Tongue (tissue), 1 donor: ENCODE measurements at regions not wholly inside any gene's neighbourhood (a gene's known extent, or its start where the extent isn't known, plus 50 kb on each side); places are given as distances from the start of the nearest gene placed in this dataset.

Source experiments
- DNase-seq: peaks from one replicate; pipeline ENCODE4 v3.0.0-alpha.2; 2015

DNA sequence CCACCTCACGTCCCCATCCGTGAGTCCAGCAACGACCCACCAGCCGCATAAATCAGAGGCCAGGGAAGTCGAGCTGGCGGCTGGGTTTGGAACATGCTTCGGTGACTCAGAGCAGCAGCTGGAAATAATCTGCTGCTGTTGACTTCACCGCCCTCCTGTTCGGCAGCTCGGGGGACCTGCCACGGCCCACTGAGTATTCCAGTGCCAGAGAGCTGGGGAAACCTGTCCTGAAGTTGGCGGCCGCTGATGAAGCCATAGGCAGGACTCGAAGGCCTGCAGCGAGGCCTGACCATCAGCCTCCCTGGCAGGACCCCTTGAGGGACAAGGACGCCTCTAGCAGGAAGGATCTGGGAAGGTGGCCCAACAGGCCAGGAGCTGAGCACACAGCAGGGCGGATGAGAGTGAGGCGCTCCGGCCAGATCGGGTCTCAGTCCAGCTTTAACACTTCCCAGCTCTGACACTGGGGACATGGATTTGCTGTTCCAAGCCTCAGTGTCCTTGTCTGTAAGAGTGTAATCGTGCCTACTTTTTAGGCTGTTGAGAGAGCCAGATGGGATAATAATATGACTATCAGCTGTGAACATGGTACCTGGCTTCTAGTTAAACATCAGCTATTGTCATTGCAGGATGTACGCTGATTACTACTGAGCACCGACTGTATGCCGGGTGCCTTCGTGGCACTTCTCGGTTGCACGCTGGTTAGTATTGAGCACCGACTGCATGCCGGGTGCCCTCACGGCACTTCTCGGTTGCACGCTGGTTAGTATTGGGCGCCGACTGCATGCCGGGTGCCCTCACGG is 50.4 kb upstream of the CIBAR2 start:
- DNase-seq: peak; percentile 90

DNA sequence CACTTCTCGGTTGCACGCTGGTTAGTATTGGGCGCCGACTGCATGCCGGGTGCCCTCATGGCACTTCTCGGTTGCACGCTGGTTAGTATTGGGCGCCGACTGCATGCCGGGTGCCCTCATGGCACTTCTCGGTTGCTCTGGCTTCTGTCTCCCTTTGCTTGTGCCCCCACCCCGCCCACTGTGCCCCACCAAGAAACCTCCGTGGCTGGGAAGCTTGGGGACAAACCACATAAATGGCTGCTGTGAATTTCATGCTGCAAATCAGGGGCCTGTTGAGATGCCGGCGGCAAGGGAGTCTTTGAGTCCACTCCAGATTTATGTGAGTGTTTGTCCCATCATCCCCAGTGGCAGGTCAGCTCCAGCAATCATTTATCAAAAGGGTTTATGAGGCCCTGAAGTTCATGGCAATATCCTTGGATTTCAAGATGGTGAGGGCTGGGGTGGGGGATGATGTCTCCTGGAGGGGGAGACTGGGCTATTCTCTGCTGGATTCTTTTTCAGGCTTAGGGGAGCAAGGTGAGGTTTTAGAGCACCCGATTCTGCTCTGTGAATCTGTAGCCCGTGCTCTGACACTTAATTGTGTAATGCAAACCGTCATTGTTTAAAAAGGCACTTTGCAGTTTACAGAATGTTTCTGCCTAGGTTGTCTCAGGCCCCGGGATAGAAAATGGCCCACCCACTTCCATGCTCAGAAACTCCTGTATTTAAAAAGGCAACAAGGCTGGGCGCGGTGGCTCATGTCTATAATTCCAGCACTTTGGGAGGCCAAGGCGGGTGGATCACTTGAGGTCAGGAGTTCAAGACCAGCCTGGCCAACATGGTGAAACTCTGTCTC is 51.2 kb upstream of the CIBAR2 start:
- no peak for DNase-seq

DNA sequence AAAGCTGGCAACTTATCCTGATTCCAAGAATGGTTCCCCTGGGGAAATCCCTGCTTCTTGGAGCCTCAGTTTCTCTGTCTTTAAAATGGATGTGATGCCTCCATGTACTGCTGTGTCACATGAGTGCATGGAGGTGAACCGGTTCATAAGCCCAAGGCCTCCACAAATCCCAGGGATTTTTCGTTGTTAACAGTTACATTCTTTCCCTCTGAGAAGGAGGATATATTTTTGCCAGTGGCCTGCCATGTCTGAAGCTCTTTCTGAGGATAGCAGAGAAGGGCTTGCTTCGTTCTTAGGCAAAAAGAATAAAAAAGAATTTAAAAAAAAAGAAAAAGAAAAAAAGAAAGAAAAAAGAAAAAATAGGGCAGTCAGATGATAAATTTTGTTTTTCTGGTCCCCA is 52.2 kb upstream of the CIBAR2 start:
- no peak for DNase-seq

DNA sequence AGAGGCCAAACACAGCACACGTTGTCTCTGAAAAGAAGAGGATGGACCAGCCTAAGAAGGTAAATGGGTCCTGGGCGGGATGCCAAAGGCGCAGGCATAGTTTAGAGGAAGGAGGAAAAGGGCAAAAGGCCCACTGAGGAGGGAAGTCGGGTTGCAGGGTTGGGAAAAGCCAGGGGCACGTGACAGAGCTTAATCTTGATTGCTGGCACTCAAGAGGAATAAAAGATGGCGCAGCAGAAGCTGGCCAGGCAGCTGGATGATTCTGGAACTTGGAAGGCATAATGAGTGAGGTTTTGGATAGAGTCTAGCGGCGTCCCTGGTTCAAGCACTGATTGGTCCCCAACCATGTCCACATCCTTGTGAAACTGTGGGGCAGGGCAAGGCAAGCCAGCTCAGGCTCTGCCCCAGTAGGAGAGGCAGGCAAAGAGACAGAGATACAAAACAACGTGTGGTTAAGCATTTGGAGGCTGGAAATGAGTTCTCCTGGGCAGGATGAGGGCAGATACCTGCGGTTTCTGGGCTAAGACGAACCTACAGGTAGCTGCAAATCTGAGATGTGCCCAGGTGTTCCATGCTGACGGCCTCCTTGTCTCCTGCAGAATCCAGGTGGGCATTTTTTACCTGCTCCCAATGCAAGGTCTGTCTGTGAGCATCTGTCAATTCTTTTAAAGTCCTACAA is 52.7 kb upstream of the CIBAR2 start:
- DNase-seq: peak; percentile 69

DNA sequence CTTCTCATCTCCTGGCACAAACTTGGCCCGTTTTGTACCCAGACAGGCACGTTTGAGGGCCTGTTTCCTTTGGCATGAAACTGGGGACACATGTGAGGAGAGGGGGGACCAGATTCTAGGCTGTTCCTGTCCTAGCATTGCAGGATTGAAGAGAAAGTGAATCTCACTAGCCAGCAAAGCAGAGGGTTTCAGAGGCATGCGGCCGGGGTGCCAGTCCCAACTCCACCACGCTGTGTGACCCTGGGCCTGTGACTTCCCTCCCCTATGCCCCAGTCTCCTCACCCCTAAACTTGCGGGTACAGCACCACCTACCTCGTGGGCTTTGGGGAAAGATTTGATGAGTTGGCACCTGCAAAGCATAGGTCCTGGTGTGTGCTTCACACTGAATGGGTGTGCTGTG is 53.5 kb upstream of the CIBAR2 start:
- DNase-seq: no peak

DNA sequence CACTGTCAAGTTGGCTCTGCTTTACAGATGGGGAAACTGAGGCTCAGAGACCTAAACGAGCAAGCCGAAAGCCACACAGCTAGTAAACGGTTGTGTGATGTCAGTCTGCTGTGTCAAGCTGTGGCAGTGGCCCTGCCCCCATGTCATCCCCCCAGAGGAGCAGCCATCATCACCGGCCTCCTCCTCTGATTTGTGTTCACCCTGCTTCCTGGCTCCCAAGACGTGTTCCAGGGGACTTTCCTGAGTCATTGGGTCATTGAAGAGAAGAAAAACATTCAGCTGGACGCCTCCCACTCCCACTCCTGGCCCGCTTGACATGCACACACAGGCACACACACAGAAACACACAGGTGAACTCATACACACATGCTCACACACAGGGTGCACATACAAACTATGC is 54.0 kb upstream of the CIBAR2 start:
- no peak for DNase-seq

DNA sequence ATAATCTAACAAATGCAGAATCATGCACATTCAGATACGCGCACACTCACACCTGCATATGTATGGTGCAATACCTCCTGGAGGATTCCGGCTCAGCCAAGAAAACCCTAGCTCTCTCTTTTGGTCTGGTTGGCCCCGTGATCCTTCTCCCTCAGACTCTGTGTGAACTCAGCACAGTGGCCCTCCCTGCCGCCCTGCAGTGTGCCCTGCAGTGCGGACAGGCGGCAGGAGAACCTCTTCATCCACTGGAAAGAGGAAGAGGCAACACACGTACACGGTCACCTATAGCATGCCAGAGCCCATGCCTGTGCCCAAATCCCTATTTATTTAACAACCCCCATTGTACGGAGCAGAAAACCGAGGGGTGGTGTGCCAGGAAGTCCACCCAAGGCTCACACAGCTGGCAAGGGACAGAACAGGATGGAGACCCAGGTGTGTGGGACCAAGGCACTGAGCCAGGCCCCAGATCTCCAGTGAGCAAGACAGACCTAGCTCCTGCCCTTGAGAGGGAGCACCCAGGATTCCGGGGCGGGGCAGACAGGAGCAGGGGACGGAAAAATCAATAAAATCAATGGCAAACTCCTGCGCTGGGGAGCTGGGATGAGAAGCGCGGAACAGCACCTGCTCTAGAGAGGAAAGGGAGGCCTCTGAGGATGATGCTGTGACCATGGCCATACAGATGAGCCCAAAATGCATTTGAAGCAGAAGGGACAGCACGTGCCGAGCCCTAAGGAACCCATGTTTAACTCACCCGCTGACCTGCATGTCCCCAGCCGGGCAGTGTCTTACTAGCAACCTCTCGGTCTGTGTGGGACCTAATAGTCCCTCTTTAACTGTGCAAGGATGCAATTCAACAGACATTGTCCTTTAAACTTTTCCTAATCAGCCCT is 54.7 kb upstream of the CIBAR2 start:
- DNase-seq: no peak

DNA sequence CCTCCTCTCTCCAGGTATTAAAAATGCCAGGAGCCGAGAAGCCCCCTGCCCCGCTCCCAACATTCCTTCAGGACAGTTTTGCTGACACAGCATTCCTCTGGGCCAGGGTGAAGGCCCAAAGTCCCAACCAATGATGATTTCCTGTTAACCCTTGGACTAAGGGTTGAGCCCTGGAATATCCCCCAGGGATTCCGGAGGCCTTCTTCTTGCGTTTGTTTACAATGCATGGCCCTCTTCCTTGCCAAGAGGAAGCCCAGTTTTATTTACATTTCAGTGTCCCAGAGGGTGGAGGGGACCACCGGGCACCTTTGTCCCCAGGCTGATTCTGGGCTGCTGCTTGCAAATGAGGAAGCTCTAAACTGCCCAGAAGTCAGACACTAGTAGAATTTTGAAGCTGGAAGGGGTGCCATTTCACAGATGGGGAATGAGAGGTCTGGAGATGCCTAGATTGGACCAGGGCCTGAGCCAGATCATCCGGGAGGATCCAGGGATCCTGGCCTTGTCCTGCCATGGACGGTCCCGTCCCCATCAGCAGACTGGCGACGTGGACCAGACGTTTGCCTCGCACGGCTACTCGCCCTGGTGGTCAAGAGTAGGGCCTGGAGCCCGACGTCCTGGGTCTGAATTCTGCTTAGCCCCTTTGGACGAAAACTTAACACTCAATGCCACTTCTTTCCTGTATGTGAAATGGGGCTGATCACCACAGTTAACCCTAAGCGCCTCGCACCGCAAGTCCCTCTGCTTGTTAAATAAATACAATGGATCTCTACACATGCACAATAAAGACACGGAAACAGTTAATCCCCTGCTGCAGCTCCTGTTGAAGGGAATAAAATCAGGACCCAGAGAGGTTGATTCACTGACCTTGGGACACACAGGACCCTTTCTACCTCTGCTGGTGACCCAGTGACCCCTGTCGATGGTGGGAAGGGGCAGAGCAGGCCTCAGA is 55.6 kb upstream of the CIBAR2 start:
- no peak for DNase-seq

DNA sequence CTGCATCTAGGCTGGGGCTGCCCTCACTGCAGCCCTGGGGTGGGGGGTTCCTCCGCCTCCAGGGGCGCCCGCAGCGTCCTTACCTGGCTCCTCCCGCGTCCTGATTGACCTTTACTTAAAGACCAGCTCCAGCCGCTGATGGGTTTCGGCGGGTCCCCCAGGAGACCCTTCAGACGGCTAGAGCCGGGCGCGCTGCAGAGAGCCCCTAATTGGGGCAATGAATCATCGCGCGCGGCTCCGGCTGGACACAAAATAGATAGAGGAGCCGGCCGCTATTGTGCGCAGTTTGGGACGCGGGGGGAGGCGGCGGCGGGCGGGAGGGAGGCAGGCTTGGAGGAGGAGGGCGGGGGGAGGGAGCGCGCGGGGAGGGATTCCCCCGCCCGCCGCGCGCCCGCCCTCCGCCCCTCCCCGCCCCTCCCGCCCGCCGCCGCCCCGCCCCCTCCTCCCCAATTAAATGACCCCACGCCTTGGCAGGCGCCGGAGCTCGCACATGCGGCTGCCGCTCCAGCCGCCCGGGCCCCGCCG is 56.5 kb upstream of the CIBAR2 start:
- DNase-seq: peak; percentile 81

DNA sequence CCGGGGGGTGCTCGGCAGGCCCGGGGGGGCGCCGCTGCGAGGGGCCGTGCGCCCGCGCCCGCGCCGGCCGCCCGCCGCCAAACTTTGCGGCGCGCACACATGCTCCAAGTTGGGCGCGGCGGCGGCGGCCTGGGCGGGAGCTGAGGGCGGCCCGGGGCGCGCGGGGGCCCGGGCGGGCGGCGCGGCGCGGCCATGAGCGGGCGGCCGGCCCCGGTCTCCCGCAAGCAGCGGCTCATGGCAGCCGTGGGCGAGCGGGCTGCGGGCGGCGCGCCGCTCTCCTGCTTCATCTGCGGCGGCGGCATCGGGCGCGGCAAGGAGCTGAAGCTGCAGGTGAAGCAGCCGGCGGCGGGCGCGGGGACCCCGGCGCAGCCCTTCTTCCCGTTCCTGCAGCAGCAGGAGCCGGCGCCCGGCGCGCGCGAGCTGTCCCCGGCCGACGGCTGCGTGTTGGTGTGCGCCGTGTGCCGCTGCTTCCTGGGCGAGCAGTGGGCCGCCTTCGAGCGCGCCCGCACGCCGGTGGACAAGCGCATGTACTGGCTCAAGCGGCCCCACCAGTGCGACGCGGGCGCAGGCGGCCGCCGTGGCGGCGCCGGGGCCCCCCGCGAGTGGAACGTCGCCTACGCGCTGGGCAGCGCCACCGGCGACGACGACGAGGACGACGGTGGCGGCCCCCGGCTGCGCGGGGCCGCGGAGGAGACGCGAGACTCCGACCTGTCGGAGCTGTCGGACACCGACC is 57.2 kb upstream of the CIBAR2 start:
- DNase-seq: no peak

DNA sequence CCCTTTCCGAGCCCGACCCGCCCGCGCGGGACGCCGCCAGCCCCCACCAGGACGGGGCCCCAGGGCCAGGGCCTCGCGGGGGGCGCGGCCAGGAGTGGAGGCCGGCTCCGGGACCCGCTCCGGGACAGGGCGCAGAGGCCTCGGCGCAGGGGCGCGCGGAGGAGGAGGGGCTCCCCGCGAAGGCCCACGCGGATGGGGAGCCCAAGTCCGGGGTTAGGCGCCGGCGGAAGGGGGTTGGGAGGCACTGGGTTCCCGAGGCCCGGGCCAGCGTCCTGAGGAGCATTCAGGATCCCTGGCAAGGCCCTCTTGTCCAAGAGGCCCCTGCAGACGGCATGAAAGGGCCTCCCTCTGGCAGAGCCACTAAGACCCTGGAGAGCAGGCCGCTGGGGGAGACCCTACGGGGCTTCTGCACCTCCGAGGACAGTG is 57.8 kb upstream of the CIBAR2 start:
- no peak for DNase-seq

DNA sequence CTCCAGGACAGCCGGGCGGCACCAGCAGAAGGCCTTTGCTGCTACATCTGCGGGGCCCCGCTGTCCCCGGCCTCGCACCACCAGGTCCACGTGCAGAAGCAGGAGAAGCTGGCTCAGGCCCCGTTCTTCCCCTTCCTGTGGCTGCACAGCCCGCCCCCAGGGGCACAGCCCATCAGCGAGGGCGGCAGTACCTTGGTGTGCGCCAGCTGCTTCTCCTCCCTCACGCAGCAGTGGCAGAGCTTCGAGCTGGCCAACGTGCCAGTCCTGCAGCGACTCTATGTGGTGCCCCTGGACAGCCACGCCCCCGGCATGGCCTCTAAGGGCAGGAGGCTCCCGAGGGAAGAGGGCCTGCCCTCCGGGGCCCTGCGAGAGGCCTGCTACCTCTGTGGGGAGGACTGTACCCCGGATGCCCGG is 58.3 kb upstream of the CIBAR2 start:
- DNase-seq: peak; percentile 70

DNA sequence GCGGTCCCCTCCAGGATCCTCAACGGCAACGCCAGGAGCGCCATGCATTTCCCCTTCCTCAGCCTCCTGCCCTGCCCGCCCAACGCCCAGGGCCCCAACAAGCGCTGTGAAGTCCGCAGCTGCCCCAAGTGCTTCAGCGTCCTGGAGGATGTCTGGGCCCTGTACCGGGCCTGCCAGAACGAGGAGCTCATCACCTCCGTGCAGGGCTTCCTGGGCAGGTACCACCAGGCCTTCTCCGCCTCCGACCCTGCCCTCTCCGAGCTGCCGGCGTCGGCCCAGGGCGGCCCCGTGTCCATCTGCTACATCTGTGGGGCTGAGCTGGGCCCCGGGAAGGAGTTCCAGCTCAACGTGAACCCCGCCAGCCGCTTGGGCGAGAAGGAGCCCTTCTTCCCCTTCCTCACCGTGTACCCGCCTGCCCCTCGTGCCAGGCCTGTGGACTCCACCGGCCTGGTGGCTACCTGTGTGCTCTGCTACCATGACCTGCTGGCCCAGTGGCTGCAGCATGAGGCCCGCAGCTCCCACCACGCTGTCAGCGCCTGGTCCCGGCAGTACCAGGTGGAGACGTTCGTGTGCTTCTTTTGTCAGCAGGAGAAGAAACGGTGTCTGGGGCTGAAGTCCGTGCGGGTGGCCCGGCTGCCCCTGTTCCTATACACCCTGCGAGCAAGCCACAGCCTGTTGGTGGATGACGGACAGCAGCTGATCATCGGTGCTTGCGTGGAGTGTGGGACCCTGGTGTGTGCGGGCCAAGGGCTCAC is 58.9 kb upstream of the CIBAR2 start:
- DNase-seq: no peak

DNA sequence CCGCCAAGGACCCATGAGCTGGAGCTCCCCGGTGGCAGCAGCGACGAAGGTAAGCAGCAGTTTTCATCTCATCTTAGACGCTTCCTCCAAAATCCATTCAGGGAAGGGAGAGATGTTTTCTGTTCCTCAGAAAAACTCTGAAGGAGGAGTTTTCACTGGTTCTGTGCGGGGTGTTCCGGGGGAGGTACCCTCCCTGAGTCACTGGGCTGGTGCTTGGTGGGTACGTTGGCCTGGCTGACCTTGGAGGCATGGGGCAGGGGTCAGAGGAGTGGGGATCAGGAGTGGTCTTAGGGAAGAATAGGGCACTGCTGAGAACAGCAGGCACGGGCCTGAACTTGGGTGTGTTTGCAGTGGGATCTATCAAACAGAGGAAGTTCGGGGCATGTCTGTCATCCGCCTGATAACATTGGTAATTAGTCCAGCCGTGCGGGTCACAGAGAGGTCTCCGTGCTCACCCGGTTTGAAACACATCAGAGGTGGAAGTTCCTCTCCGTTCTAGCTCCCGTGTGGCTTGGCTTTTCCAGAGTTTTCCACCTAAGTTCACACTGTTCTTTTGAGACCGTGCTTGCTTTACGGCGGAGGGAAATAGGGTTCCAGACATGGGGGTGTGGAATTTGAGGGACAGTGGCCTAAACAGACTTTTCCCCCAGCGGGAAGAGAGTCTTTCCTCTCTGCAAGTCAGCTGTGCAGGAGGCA is 59.6 kb upstream of the CIBAR2 start:
- no peak for DNase-seq

DNA sequence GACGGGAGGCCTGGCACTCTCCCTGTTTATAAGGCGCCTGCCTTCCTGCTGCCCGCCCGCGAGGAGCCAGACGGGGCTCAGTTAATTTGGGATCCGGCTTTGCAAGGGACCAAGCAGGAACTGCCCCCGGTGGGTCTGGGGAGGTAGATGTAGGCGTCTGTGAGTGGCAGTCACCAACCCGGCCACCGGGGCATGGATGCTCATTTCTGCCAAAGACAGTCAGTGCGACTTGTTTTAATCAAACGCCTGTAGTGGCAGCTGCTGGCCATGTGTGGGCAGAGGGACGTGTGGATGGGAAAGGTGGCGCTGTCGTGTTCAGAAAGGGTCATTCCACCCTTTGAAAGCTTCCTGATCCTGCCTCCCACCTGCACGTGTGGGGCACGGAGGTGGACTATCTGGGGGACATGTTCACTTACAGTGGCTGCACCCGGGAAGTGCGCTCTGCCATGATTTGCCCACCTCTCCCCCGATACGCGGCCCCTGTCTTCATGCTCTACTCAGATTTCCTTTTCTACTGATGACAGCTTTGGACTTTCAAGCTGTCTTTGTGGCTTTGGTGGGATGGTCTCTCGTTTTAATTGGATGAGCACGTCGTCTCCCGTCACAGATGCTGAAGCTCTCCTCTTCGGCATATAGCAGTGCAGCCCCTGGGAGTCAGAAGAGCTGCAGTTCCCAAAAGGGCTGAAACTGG is 60.3 kb upstream of the CIBAR2 start:
- DNase-seq: peak; percentile 80

DNA sequence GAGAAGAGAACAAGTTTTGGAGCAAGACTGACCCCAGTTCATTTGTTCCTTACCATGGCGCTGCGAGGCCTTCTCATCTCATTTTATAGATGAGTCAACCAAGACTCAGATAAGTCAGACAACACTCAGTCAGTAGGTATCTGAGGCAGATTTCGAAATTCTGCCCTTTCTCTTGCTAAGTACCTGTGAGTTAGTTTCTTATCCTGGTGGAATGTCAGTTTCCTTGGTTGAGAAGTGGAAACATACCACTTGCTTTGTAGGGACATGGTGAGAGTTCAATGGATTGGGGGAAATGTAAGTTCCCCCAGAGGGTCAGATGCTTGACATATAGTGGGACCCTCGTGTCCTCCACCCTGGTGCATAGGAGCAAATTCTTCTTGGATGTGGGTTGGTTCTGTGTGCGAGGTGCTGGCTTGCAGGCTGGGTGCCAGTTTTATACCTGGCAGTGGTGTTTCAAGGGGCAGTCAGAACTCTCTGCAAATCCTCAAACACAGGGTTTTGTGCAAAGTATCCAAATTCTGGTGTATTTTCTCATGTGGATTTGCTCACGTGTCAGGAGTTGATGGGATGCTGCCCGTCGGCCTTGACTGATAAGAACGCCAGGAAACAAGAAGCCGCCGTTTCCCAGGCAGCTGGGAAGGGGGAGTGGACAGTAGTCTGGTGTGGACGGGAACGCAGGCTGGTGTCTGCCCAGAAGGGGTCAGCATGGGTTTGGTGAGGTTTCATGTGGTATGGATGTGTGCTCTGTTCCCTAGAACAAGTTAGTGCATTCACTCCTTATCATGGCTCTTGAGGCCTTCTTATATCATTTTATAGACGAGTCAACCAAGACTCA is 61.1 kb upstream of the CIBAR2 start:
- no peak for DNase-seq
